ENCODE measurements at regions not wholly inside any gene's neighbourhood (a gene's known extent, or its start where the extent isn't known, plus 50 kb on each side); places are given as distances from the start of the nearest gene placed in this dataset.
"Not testable (repeated sequence)": the region's sequence is repeated elsewhere in the genome, so short reads cannot be mapped to it uniquely, and the experiment has no call there.

DNA sequence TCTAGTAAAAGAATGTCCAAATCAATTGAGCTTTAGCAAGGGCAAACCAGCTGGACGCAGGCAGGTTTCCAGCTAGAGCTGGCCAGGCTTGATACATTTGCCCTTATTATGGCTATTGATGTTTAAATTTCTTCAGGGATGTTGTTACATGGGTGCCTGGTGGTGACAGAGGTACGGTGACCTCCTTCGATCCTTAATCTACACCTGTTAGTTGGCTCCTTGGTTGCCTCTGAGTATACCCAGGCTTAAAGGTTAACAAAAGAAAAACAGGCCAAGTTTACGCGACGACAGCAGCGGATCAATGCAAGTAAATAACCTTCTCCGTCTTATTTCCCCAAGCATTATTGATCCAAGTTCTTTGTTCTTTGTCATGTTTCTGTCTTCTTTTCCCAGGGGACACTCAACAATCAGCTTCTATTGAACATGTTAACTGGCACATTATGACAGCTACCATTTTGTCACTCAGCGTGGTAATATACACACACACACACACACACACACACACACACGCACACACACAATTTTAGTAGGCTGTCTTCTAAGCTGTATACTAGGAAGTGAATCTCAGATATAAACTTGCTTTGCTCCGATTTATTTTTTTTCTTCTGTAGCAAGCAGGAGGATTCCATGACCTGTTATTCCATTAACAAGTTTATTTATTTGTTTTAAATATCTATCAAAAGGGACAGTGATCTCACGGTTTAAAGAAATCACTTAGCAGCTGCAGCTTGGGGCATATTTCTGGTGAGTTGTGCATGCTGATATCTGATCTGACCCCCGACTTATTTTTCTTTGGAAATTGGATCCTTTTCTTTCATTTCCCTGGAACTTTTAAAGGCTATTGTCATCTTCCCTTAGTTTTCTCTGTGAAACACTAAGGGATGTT is 844.7 kb downstream of the MCTP2 start:
- DNase-seq = no peak
- Histone ChIP-seq H3K9me3 (no peaks in the 10 kb centered on the region), H3K36me3 (no peaks in the 10 kb centered on the region), H3K27me3 (no peaks in the 10 kb centered on the region), H3K4me3 (no peak overlapping the region)

DNA sequence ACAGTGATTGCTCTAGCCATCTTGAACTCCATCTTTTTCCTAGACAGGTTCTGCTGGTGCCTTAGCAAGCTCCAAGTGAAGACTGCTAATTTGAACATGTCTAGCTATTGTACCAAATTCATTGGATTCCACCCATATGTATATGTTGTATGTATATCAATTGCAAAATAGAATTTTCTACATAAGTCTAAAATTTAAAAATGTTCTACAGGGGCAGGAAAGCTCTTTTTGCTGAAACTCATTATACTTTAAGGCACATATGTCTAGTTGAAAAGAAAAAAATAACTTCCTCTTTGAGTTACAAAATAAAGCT is 845.3 kb downstream of the MCTP2 start:
- DNase-seq = no peak
- H3K4me3 ChIP-seq = no peak overlapping the region
- H3K27me3 ChIP-seq = no peaks in the 10 kb centered on the region
- H3K36me3 ChIP-seq = no peaks in the 10 kb centered on the region
- H3K9me3 ChIP-seq = no peaks in the 10 kb centered on the region

DNA sequence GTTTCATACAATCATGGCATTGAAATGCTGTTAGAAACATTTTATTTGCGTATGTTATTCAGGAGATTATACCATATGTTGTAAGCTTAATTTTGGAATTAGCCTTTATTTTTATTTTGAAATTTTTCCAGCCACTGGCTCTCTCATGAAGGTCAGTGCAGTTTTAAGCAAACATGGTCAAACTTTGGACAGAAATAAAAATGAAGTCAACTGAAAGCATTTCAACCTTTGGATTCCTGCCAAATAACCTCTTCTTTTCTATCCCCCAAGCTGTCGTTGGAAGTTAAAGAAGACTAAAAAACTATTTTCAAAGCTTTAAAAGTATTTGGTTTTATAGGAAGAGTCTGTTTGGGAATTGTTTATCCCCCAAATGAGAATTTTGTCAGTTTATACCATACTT is 846.6 kb downstream of the MCTP2 start:
- no peak for DNase-seq
- Histone ChIP-seq H3K36me3 (no peaks in the 10 kb centered on the region), H3K4me3 (no peak overlapping the region), H3K27me3 (no peaks in the 10 kb centered on the region), H3K9me3 (no peaks in the 10 kb centered on the region)

DNA sequence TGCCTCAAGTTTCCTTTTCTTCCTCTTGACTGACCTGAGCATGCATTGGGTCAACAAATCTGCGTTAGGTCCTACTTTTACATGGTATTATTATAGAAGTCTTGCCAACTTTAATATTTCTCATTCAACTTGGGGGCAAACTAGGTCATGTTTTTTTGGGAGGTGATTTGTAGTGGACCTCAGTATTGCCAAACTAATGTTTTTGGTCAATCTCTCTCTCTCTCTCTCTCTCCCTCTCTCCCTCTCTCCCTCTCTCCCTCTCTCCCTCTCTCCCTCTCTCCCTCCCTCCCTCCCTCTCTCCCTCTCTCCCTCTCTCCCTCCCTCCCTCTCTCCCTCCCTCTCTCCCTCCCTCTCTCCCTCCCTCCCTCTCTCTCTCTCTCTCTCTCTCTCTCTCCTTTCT is 848.9 kb downstream of the MCTP2 start:
- DNase-seq, H3K9me3 ChIP-seq, H3K27me3 ChIP-seq: not testable (repeated sequence)

DNA sequence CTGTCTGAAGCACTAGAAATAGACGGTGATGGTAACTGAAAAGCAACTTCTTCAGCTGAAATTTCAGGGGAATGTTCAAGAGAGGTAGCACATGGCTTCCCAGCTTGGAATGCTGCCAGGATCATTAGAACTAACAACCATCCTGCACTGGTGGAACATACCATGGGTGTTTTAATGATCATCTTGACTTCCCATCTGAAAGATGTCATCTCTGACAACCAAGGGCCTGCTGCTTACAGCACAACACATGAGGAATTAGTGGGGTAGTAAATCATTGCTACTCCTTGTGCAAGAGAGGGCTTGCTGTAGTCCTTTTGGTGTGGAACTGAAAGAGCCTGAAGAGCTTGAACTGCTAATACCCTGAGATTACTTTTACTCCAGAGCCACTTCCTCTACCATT is 853.7 kb downstream of the MCTP2 start:
- no peak overlapping the region for H3K4me3 ChIP-seq
- H3K27me3 ChIP-seq = no peaks in the 10 kb centered on the region
- no peak for DNase-seq
- H3K9me3 ChIP-seq = no peaks in the 10 kb centered on the region
- no peaks in the 10 kb centered on the region for H3K36me3 ChIP-seq

More for the DNA sequence above, 848.9 kb downstream of the MCTP2 start:
- H3K4me3 ChIP-seq, H3K36me3 ChIP-seq: not testable (repeated sequence)

DNA sequence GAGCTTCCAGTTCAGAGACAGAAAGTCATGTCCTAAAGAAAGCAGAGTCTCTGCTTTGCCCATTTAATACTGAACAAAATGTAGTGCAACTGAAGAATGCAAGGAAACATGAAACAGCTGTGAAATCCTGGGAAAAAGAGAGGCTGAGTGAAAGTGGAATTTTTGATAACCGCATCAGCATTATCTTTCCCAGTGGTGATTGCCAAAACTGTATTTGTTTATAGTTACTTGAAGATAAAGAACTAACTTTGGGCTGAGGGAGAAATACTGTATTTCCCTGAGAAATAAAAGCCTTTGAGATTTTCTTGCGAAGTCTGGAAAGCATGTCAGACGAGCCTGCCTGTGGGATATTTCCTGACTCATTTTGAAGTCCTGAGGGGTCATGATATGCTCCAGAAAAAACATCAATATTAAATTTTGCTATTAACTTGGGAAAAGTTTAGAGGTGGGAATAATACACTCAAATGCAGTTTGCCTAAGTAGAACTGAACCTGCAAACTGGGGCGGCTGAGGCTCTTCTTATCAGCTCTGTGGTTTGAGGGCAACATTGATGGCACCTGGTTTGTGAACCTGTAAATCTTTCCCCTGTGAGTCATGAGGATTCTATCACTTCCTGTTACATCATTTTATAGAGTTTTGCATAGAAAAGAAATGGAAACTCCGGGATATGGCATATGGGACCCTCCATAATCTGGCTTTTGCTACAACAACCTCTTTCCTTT is 855.3 kb downstream of the MCTP2 start:
- no peaks in the 10 kb centered on the region for H3K9me3 ChIP-seq
- no peak for DNase-seq
- no peaks in the 10 kb centered on the region for H3K36me3 ChIP-seq
- H3K27me3 ChIP-seq = no peaks in the 10 kb centered on the region
- H3K4me3 ChIP-seq = no peak overlapping the region

DNA sequence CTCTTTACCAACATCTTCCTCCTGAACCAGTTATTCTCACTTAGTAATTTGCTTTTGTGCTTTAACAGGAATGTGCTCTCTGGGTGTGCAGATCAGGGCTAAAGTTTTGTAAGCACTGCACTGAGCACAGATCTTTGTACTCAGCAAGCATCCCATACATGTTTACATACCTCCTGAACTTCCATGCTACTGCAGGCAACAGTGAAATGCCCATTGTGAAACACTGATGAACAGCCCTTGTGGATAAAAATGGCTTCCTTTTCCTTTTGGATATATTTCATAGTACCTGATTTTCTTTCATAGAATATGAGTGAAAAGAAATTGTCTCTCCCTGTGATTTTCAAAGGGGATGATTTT is 855.9 kb downstream of the MCTP2 start:
- Histone ChIP-seq H3K9me3 (no peaks in the 10 kb centered on the region), H3K4me3 (no peak overlapping the region), H3K36me3 (no peaks in the 10 kb centered on the region), H3K27me3 (no peaks in the 10 kb centered on the region)
- DNase-seq = no peak

DNA sequence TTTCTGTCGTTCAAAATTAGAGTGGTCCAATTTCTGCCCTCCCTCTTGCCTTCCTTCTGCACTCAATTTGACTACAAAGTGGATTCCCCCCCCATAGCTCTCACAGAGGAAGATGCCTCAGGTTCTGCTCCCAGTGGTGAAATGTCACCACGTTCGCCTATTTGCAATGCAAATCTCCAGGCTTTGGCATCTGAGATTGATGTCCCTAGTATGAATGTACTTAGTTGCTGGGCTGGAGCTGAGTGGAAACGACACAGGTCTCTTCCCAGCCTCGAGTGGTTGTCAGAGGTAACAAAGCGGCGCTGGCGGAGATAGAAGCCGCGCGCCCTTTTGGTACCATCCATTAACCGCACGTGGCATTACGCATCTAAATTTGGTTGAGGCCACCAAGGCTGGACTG is 860.1 kb downstream of the MCTP2 start:
- no peak overlapping the region for H3K4me3 ChIP-seq
- no peaks in the 10 kb centered on the region for H3K9me3 ChIP-seq
- no peaks in the 10 kb centered on the region for H3K36me3 ChIP-seq
- DNase-seq = no peak
- no peaks in the 10 kb centered on the region for H3K27me3 ChIP-seq

DNA sequence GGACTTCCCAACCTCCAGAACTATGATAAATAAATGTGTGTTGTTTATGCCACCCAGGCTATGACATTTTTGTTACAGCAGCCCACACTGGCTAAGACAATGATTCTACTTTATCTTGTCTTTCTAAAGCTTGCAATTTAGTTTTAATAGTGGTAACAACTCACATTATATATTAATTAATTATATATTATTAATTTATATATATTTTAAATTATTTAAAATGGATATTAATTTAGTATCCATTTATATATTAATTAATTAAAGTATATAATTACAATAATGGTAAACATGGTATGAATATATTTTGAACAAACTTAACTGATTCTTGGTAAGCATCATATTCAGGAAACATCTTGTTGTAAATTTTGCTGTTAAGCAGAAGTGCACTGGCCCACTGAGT is 863.9 kb downstream of the MCTP2 start:
- H3K27me3 ChIP-seq = no peaks in the 10 kb centered on the region
- H3K9me3 ChIP-seq = no peaks in the 10 kb centered on the region
- DNase-seq = no peak
- H3K4me3 ChIP-seq = no peak overlapping the region
- no peaks in the 10 kb centered on the region for H3K36me3 ChIP-seq

DNA sequence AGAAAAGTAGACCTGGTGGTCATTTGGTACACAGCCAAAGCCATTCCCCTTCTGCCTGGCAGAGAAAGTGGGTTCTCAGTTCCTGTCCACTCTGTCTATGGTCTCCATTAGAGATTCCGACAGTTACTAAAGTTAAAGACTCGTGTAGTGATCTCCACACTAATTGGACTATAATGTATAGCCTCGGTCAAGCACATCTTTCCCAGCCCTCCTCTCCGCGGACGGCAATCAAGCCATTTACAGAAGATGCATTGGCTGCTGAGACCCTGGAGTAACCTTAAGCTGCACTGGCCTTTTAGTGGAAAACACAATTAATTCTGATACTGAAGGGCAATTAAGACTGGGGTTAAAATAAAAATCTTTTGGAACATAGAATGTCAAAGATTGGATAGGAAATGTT is 865.3 kb downstream of the MCTP2 start:
- no peak for DNase-seq
- H3K9me3 ChIP-seq = no peaks in the 10 kb centered on the region
- no peaks in the 10 kb centered on the region for H3K27me3 ChIP-seq
- H3K36me3 ChIP-seq = no peaks in the 10 kb centered on the region
- H3K4me3 ChIP-seq = no peak overlapping the region

DNA sequence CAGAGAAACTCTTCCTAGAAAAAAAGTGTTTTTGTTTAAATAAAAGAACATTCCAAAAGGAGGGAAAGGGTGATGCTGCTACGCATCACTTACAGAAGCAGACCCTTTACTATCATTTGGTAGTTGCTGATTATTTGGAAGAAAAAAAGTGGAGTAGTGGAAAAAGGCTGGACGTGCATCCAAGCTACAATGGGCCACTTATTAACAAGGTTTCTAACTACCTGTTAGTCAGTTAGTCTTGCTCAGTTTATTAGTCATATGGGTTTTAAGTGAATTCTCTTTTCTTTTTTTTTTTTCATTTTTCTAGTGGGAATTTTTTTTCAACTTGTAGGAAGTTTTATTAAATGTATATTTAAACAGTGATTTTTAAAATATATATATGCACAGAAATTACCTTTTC is 866.0 kb downstream of the MCTP2 start:
- Histone ChIP-seq H3K4me3 (no peak overlapping the region), H3K36me3 (no peaks in the 10 kb centered on the region), H3K9me3 (no peaks in the 10 kb centered on the region), H3K27me3 (no peaks in the 10 kb centered on the region)
- DNase-seq = no peak

DNA sequence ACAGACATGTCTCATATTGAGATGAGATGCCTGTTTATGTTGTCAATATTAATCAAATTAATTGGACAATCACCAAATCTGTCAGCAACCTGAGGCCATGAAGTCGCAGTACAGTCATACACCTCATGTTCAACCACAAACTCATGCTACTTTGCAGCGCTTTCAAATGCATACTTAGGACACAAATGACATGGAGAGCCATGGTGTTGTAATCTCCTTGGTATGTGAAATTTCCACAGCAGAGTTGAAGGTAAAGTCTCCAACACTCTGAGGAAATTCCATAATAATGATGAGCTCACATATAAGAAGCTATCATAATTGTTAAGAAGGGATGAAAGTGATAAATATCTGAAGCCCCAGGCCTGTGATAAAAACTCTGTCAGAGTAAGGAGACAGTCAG is 873.9 kb downstream of the MCTP2 start:
- Histone ChIP-seq H3K9me3 (no peaks in the 10 kb centered on the region), H3K27me3 (no peaks in the 10 kb centered on the region), H3K4me3 (no peak overlapping the region), H3K36me3 (no peaks in the 10 kb centered on the region)
- no peak for DNase-seq

DNA sequence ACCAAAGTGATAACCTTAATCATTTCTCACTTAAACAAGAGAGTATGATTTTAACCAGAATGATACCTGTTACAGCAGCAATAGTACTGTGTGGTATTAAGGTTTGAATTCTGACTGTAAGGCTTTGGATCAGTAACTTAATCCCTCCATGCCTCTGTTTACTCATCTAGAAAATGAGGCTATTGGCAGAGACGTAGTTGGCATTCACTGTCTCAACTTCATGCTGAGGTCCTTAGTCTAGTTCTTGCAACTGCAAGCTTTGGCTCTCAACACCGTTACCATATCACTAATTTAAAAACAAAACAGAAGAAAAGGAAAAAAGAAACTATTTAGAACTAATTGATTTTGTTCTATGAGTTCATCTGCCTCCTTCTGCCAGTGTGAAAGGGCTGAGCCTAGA is 875.4 kb downstream of the MCTP2 start:
- Histone ChIP-seq H3K9me3 (no peaks in the 10 kb centered on the region), H3K27me3 (no peaks in the 10 kb centered on the region), H3K4me3 (no peak overlapping the region), H3K36me3 (no peaks in the 10 kb centered on the region)
- no peak for DNase-seq

DNA sequence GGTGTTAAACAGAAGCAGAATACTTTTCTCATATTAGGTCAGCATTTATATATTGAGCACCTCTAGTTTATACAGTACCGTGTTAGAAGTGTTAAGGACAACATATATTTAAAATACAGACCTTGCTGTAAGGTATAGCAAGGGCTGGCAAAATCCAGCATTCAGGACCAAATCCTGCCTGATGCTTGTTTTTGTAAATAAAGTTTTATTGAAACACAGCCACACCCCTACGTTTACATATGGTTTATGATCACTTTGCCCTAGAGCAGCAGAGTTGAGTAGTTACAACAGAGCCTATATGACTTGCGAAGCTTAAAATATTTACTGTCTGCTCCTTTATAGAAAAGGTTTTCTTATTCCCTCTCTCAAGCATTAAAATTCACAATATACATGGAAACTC is 877.3 kb downstream of the MCTP2 start:
- DNase-seq = no peak
- no peaks in the 10 kb centered on the region for H3K36me3 ChIP-seq
- H3K27me3 ChIP-seq = no peaks in the 10 kb centered on the region
- H3K9me3 ChIP-seq = no peaks in the 10 kb centered on the region
- no peak overlapping the region for H3K4me3 ChIP-seq

DNA sequence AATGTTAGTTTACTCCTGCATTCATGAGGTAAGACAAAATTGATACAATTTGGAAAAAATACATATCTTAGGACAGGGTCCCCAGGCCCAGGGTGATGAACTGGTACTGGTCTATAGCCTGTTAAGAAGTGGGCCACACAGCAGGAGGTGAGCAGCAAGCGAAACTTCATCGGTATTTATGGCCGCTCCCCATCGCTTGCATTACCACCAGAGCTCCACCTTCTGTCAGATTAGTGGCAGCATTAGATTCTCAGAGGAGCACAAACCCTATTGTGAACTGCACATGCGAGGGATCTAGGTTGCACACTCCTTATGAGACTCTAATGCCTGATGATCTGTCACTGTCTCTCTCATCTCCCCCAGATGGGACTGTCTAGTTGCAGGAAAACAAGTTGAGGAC is 880.6 kb downstream of the MCTP2 start:
- no peaks in the 10 kb centered on the region for H3K27me3 ChIP-seq
- H3K36me3 ChIP-seq = no peaks in the 10 kb centered on the region
- H3K9me3 ChIP-seq = no peaks in the 10 kb centered on the region
- no peak for DNase-seq
- no peak overlapping the region for H3K4me3 ChIP-seq

DNA sequence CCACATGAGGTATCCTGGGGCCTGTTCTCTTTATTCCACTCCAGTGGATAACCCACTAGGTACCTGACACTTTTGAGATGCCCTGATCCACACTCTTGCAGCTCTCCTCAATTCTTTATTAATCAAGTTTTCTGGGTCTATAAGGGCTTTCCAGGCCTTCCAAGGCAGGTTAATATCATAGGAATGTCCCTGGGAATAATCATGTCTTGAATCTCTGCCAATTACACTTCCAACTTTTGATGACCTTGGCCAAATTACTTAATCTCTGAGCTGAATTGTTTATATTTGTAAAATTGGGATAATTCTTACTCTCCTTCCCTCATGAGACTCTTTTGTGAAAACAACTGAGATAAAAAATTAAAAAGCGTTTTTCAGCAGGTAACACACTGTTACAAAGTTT is 881.7 kb downstream of the MCTP2 start:
- no peaks in the 10 kb centered on the region for H3K27me3 ChIP-seq
- DNase-seq = no peak

DNA sequence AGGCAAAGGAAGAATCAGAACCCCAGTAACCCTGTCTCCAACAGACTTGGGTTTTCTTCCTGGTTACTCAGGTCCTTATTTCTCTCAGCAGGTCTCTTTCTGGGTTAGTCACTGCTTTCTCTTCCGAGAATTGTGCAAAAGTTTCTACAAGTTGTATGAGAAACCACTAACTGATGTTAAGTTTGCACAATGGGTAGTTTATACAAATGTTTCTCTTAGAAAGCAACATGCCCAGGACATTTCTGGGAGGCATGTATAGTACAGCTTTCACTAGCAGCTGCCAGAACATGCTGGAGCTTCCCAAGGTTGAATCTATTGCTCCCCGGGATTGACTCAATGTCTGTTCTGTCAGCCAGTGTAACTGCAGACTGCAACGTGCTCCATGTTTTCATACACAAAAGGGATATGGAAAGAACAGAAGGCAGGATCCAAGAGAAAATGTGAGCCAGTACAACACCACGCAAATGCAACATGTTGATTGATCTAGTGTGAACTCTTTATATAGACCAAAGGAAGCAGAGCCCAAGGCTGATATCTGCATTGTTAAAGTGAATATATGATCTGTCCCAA is 887.8 kb downstream of the MCTP2 start:
- no peaks in the 10 kb centered on the region for H3K36me3 ChIP-seq
- 0 out of 2 replicates have a peak, but pooled peaks cover 3% of the 10 kb centered on the region for H3K9me3 ChIP-seq
- DNase-seq = no peak
- no peaks in the 10 kb centered on the region for H3K27me3 ChIP-seq
- no peak overlapping the region for H3K4me3 ChIP-seq

More for the DNA sequence above, 881.7 kb downstream of the MCTP2 start:
- 0 out of 2 replicates have a peak, but pooled peaks cover 3% of the 10 kb centered on the region for H3K9me3 ChIP-seq
- H3K4me3 ChIP-seq = no peak overlapping the region
- H3K36me3 ChIP-seq = no peaks in the 10 kb centered on the region

DNA sequence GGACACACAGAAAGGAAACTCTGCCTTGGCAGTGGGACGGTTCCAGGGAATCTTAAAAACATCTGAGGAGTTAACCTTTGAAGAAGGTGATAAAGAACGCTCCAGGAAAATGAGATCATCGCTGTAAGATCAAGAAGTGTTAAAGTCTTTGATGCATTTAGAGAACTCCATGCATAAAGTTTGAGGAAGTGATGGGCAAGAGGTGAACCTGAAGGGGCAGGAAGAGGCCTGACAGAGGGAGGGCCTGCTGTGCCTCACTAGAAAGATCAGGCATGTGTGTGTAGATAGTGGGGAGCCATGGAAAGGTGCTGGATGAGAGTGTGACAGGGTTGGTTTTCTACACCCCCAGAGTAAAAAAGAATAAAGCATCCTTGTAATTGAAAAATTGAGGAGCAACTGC is 889.2 kb downstream of the MCTP2 start:
- DNase-seq = no peak
- 0 out of 2 replicates have a peak, but pooled peaks cover 3% of the 10 kb centered on the region for H3K9me3 ChIP-seq
- no peaks in the 10 kb centered on the region for H3K36me3 ChIP-seq
- no peaks in the 10 kb centered on the region for H3K27me3 ChIP-seq
- no peak overlapping the region for H3K4me3 ChIP-seq
